Activated CD4-positive, alpha-beta T cell treated with anti-CD3 and anti-CD28 coated beads, Interleukin-2, amount 50 U/mL, for 48 hours (primary cell): ENCODE measurements at regions not wholly inside any gene's neighbourhood (a gene's known extent, or its start where the extent isn't known, plus 50 kb on each side); places are given as distances from the start of the nearest gene placed in this dataset.

Experiments
- DNase-seq, 2 experiments: peaks; one replicate each; pipeline ENCODE4 v3.0.0-alpha.2; 2020

- no peak for DNase-seq
Measured at GRCh38 chr9:26483991-26484390, 408.6 kb downstream of the CAAP1 start.

GRCh38 chr9:26477963-26478362 is 414.6 kb downstream of the CAAP1 start:
- no peak for DNase-seq

DNA sequence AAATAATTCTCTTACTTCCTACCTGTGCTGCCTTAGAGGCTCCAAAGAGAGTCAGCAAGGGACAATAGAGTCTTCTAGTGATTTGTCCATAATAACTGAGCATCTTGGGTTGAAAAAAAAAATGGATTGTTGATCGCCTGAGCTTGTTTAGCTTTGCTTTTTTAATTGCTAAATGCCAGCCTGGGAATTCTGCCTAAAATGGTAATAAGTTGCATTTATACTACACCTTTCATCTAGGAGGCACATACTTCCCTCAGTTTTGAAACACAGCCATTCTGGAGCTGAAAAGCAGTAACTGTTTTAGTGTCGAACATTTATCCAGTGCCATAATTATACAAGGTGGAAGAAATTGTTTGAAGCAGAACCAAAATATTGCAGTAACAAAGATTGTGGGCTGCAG is 421.3 kb downstream of the CAAP1 start:
- DNase-seq, result no peak

- no peak for DNase-seq
Measured at GRCh38 chr9:26470284-26470683, 422.3 kb downstream of the CAAP1 start.

DNA sequence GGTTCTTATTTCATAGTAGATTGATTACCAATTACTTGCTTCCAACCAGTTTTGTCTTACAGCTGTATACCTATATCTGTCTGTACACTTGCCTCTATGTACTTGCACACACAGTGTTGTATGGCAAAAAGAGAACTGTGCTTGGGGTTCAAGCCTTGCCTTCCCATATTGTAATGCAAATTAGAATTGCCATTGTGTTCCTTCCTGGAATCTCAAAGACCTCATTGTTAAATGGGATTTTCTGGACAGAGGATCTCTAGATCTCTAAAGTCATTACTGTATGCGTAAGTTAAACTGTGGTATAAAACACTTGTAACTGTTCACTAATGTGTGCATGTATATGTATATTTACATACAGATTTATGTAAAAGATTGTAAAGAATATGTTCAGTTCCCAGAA is 428.8 kb downstream of the CAAP1 start:
- DNase-seq, result no peak

- no peak for DNase-seq
Measured at GRCh38 chr9:26462751-26463150, 429.9 kb downstream of the CAAP1 start.

DNA sequence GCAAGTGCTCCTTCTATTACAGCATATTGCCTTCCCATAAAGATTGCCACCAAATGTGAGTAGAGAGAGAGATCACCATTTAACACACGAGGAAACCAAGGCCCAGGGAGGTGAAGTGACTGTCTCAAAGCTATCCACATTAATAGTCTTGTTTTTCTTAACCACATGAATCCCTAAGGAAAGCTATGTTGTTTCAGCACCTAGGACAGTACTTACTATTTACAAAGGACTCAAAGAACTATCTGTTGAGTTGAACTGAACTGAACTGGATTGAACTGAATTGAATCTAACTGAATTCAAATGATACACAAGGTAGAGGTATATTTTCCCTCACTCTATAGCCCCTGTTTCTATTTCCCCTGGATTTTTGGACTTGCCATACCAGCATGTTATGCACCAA is 430.4 kb downstream of the CAAP1 start:
- no peak for DNase-seq

DNA sequence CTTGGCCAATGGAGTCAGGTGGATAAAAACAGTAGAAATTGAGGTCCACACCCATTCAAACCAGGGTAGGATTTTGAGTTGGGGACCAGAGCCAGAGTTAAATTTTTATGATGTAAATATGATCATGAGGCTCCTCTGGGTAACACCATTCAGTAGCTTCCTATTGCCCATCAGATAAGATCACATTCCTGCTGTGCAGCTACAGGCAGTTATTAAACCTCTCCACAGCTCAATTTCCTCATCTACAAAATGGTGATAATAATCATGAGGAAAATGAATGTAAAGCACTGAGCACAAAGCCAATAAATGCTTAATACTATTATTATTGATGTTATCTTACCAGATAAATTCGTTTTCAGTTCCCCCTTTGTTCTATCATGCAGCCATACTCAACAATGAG is 432.0 kb downstream of the CAAP1 start:
- no peak for DNase-seq

DNA sequence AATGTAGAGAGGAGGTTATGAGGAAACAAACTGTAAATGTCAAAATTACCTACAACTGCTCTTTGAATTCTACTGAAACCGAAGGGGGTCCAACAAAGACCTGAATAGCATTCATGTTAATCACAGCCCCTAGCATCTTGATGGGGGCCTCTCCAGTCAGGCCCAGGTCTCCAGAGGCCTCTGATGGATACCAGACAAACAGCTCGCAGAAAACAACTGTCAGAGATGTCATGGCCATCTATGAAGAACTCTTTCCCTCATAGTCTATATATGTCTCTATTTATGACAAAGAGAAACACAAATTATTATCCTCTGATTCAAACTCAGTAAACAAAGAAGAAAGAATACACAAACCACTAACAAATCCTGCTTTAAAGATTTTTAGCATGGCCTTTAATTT is 432.6 kb downstream of the CAAP1 start:
- DNase-seq, result no peak

GRCh38 chr9:26458054-26458453 is 434.5 kb downstream of the CAAP1 start:
- no peak for DNase-seq

- no peak for DNase-seq
Measured at GRCh38 chr9:26457151-26457550, 435.5 kb downstream of the CAAP1 start.

- DNase-seq, result no peak
Measured at GRCh38 chr9:26439061-26439624, 453.5 kb downstream of the CAAP1 start.

DNA sequence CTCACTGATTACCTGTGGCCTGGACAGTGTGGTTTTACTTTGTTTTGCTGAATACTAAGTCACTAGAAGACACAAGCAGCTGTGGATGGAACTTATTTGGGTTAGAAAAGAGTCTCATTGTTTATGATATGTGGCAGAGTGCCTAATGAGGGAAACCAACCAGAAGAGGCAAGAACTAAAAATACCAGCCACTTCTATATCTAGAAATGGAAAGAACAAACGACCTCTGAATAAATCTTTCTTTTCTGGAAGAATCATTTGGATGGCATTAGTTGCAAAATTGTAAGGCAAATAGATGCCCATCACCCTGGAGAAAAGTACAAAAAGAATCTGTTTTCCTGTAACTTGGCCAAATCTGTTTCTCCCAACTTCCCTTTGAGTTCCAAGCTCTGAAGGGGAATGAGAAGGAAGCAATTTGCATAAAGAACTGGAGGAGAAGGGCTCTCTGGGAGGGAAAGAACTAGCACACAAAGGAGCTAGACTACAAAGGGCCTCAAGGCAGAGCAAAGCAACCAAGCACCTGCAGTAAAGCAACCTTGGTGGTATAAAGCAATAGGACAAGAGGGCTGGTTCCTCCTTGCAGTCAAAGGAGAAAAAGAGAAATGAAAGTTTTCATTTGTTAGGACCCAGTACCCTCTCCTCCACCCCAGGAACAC is 455.4 kb downstream of the CAAP1 start:
- no peak for DNase-seq

DNA sequence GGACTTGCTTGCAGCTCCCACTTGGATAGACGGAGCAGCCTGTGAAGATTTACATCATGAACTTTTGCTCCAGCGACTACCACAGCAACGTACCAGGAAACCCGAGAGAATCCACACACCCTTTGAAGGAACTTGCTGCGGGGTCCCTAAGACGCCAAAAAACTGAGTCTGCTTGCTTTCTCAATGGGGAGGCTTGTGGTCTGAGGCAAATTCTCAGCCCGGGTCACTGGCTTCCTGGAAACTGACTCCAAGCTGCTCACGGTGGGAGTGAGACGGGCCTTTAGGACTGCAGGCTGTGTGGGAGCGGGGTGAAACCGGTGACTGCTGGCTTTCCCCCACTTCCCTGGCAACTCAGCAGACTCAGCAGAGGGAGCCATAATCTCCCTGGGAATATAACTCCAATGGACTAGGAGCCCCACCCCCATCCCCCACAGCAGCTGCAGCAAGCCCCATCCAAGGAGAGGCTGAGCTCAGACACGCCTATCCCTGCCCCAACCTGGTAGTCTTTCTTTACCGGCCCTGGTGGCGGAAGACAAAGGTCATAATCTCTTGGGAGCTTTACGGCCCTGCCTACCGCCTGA is 466.0 kb downstream of the CAAP1 start:
- DNase-seq, result no peak

GRCh38 chr9:26418480-26418879 is 474.1 kb downstream of the CAAP1 start:
- no peak for DNase-seq

GRCh38 chr9:26415528-26415927 is 477.1 kb downstream of the CAAP1 start:
- DNase-seq, result no peak

DNA sequence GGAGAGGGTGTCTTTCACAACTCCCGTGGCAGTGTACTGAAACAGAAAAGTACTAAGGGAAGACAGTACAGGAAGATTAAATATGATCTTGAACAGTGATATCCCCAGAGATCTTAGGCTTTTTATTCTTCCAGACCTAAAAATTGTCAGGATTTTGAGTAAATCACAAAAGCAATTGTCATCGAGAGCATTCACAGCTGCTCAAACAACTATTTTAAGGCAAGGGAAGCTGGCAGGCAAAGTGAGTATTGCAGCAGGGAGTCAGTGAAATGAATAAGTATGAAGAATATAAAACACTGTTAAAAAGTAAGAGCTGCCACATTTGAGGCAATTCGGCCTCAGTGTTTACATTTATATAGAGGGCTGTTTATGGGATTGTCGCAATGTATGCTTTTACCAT is 479.0 kb downstream of the CAAP1 start:
- DNase-seq, result no peak

DNA sequence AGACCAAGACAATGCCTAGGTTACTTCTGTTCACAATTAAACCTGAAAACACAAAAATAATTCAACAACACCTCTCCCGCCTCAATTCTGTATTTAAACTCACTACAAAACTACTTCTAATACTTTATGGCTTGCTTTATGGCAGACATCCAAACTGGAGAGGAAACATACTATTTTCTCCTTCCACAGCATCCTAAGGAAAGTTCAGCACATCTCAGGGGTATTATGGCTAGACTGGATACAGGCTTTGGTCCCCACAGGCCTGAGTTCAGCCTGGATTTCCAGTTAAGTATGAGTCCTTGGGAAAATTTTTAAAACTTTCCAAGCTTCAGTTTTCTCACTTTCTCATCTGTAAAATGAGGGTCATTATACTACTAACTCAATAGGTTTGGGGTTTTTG is 480.2 kb downstream of the CAAP1 start:
- no peak for DNase-seq

GRCh38 chr9:26406676-26407075 is 485.9 kb downstream of the CAAP1 start:
- no peak for DNase-seq

DNA sequence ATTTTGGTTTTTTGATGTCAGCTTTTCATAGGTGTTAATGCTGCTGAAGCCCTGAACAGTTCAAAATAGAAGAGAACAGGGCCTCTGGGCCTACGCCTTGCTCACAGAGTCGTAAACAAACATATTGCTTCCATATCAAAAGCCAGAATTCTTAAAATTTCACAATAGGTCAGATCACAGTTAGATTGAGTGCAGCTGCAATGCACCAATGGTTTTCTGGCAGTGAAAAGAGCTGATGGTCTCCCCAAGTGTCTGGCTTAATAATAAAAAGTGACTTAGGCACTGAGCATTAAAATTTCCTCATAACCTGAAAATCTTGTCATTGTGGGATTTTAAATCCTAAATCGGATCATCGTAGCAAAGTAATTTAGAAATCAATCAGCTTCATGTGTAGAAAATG is 493.0 kb downstream of the CAAP1 start:
- DNase-seq, result no peak

DNA sequence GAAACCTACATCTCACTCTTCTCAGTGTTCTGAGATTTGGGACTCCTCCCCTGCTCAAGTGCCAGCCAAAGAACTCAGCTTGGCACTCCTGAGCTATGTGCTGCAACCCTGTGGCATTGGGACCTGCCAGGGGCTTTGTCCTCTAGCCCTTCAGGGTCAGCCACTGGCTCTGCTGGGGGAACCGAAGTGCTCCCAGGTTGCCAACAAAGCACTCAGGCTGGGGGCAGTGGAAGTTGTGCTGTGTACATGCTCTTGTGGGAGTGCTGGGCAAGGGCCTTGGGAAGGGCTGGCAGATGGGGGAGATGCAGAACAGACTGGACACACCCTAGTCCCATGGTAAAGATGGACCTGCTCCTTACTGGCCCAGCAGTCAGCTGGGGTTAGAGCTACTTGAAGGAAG is 498.6 kb downstream of the CAAP1 start:
- no peak for DNase-seq

- DNase-seq, result no peak
Measured at GRCh38 chr9:26392639-26393038, 500.0 kb downstream of the CAAP1 start.

- DNase-seq, result no peak
Measured at GRCh38 chr9:26391036-26391435, 501.6 kb downstream of the CAAP1 start.

DNA sequence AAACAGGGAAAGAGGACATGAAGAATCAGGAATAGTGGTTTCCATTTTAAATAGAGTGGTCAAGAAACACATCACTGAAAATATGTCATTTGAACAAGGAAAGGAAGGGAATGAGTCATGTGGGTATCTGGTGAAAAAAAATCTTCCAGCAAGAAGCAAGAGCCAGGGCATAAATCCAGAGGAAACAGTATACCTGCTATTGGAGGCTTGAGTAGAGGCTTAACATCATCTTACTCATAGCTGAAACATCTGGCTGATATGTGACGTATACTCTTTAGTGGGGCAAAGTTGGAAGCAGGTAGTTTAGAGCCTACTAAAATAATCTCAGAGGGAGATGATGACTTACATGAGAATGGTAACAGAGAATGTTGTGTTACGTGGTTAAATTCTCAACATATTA is 517.2 kb downstream of the CAAP1 start:
- DNase-seq, result no peak

GRCh38 chr9:26373616-26374015 is 519.0 kb downstream of the CAAP1 start:
- DNase-seq, result no peak
